HepG2 (cell line): ENCODE measurements at regions not wholly inside any gene's neighbourhood (a gene's known extent, or its start where the extent isn't known, plus 50 kb on each side); places are given as distances from the start of the nearest gene placed in this dataset.

Experiments
- ATAC-seq: fragments of 200-7000 bp; cut with Tn5 transposase; 3 replicates; pipeline ENCODE4 v1.9.1; 2020; ENCODE audit warnings: mild to moderate bottlenecking, moderate library complexity
- BruUV-seq: library from RNA; stranded (reverse); fragments of 400-500 nt; replicated peaks from 2 replicates; lab custom pipeline; 2021; lab: Mats Ljungman, UMichigan
- CTCF ChIA-PET: fragments of 300-600 bp; formaldehyde crosslinking; extraction: SDS; loops from one replicate; lab custom pipeline; 2021; ENCODE audit warnings: low total read pairs, inconsistent platforms, low intra/inter-chr PET ratio; lab: Yijun Ruan, JAX
- POLR2A ChIA-PET: fragments of 350-600 bp; sonication (Branson Sonifier 250); formaldehyde crosslinking; loops from one replicate; lab custom pipeline; 2020; ENCODE audit warnings: antibody characterized with exemption, inconsistent platforms; lab: Yijun Ruan, JAX
- DNase-seq: peaks from one replicate; pipeline ENCODE4 v3.0.0-alpha.2; 2015; ENCODE audit warnings: low spot score
- FAIRE-seq: peaks from 3 replicates; lab custom pipeline; 2011; peaks lifted over from hg19 to GRCh38; lab: Jason Lieb, UNC
- H2AFZ ChIP-seq: one replicate; pipeline ENCODE4 v1.6.1; 2011; ENCODE audit warnings: low read length, inconsistent platforms
- H3K27ac ChIP-seq: fragments of 300-600 bp; 3 replicates; pipeline ENCODE4 v1.8.0; 2011; ENCODE audit warnings: mixed run types, mild to moderate bottlenecking, mixed read lengths, low read length, inconsistent platforms; ENCODE audit not compliant: insufficient read depth; ENCODE audit errors: extremely low read length
- H3K27me3 ChIP-seq, 2 experiments: fragments of 200-600 bp in 1 of 2; 2 replicates in 1 of 2; 3 replicates in 1 of 2; pipeline versions ENCODE4 v1.6.0 to v1.8.0; 2011; ENCODE audit warnings: low read length in 2 of 2, mild to moderate bottlenecking in 2 of 2, moderate library complexity in 2 of 2, inconsistent platforms in 1 of 2; ENCODE audit not compliant: insufficient read depth in 2 of 2, control insufficient read depth in 1 of 2
- H3K36me3 ChIP-seq, 2 experiments: fragments of 200-600 bp in 1 of 2; replicated peaks in 1 of 2; 2 replicates in 1 of 2; 3 replicates in 1 of 2; pipeline versions ENCODE4 v1.5.1 to v1.8.0; 2011; ENCODE audit warnings: low read length in 2 of 2, inconsistent platforms in 1 of 2; ENCODE audit not compliant: insufficient read depth in 2 of 2, control insufficient read depth in 1 of 2
- H3K4me1 ChIP-seq: 2 replicates; pipeline ENCODE4 v1.5.1; 2012; ENCODE audit warnings: low read length, inconsistent platforms; ENCODE audit not compliant: insufficient read depth
- H3K4me2 ChIP-seq: 2 replicates; pipeline ENCODE4 v1.6.0; 2011; ENCODE audit warnings: low read depth, low read length, inconsistent platforms
- H3K4me3 ChIP-seq, 3 experiments: fragments of 200-600 bp in 1 of 3; sonication (generic), shearing (Covaris generic) in 1 of 3; replicated peaks in 1 of 3; 2 replicates each; pipeline ENCODE4 v1.5.1; 2011 to 2016; ENCODE audit warnings: low read length in 3 of 3, inconsistent platforms in 2 of 3, low read depth in 2 of 3, mild to moderate bottlenecking in 2 of 3, control low read depth in 1 of 3, mixed read lengths in 1 of 3; ENCODE audit not compliant: insufficient read depth in 1 of 3
- H3K79me2 ChIP-seq: one replicate; pipeline ENCODE4 v1.6.1; 2011; ENCODE audit warnings: low read length, inconsistent platforms; ENCODE audit not compliant: insufficient read depth
- H3K9ac ChIP-seq: 2 replicates; pipeline ENCODE4 v1.6.0; 2011; ENCODE audit warnings: mild to moderate bottlenecking, low read depth, low read length, inconsistent platforms; ENCODE audit not compliant: insufficient read depth
- H3K9me3 ChIP-seq: 2 replicates; pipeline ENCODE4 v1.5.1; 2012; ENCODE audit warnings: mild to moderate bottlenecking, low read length
- H4K20me1 ChIP-seq: 2 replicates; pipeline ENCODE4 v1.6.0; 2011; ENCODE audit warnings: inconsistent platforms, mild to moderate bottlenecking, low read length, moderate library complexity; ENCODE audit not compliant: insufficient read depth
- HNF4G ChIP-seq, 2 experiments: sonication (generic) in 1 of 2; formaldehyde crosslinking in 1 of 2; IDR thresholded peaks; 2 replicates each; pipeline versions ENCODE4 v1.4.0 to v1.6.1; 2011 to 2020; ENCODE audit warnings: borderline replicate concordance in 2 of 2, low read depth in 2 of 2, mild to moderate bottlenecking in 2 of 2, low read length in 1 of 2, missing genetic modification reagents in 1 of 2, moderate library complexity in 1 of 2
- KLF9 ChIP-seq: IDR thresholded peaks from 2 replicates; pipeline ENCODE4 v1.6.1; 2016; ENCODE audit warnings: low read depth
- MZF1 ChIP-seq: sonication (generic); formaldehyde crosslinking; IDR thresholded peaks from 2 replicates; pipeline ENCODE4 v1.8.1; 2023; ENCODE audit warnings: mild to moderate bottlenecking, missing genetic modification reagents, borderline replicate concordance
- SMAD3 ChIP-seq: sonication (generic); formaldehyde crosslinking; IDR thresholded peaks from 2 replicates; pipeline ENCODE4 v1.4.0; 2020; ENCODE audit warnings: missing genetic modification reagents
- WGBS: methylation state at CpG from one replicate; pipeline ENCODE4 v1.1.6; 2017; ENCODE audit warnings: low lambda C conversion rate; 5-methylcytosine and 5-hydroxymethylcytosine counted together
- in situ Hi-C: cut with HindIII; loops from 2 replicates; pipeline ENCODE4 v1.10.0; 2017; ENCODE audit warnings: low pct_unique_long_range_greater_than_20kb; ENCODE audit not compliant: extremely low pct_ligation_motif_present
- intact Hi-C: fragments of 100-400 bp; cut with micrococcal nuclease; formaldehyde crosslinking; loops from one replicate; pipeline ENCODE4 v1.10.0; 2022; ENCODE audit not compliant: unreplicated experiment
- TF ChIP-seq, protein P1 (sequence below): sonication (generic); formaldehyde crosslinking; conservative IDR thresholded peaks from 2 replicates; pipeline ENCODE4 v1.4.0; 2020; ENCODE audit warnings: missing genetic modification reagents
- TF ChIP-seq, protein P2 (sequence below): sonication (generic); formaldehyde crosslinking; conservative IDR thresholded peaks from 2 replicates; pipeline ENCODE4 v1.4.0; 2020; ENCODE audit warnings: missing genetic modification reagents
- TF ChIP-seq, protein P3 (sequence below): sonication (generic); formaldehyde crosslinking; IDR thresholded peaks from 2 replicates; pipeline ENCODE4 v1.5.1; 2020; ENCODE audit warnings: mild to moderate bottlenecking, missing genetic modification reagents, moderate library complexity

DNA sequence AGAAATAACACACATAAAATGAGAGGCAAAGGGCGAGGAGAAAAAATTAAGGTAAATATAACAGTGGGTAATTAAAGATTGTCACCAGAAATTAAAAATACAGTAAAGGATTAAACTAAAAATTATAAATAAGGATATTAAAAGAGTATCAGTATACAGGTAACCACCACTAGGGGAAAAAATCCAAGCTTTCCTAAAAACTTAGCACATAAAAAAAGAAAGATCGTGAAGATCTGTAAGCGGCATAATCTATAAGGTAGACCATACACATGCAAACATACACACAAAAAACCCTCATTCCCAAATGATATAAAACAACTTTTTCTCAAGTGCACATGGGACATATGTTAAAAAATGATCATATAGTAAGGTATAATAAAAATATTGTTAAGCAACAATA lies 577.3 kb upstream of the NUDT12 start:
- ChIA-PET CTCF (no interaction called here), POLR2A (no interaction called here)
- Histone ChIP-seq H3K27me3 (no peaks in the 10 kb centered on the region), H3K36me3 (no peaks in the 10 kb centered on the region), H3K4me3 (no peak overlapping the region), H3K27ac (no peak overlapping the region), H3K79me2 (no peaks in the 10 kb centered on the region), H3K4me2 (no peak overlapping the region), H2AFZ (no peak overlapping the region), H3K4me1 (no peaks in the 10 kb centered on the region), H3K9ac (no peak overlapping the region), H3K9me3 (no peaks in the 10 kb centered on the region), H4K20me1 (no peaks in the 10 kb centered on the region)
- TF ChIP-seq KLF9 (no peak), SMAD3 (CRISPR knock-in tag) (no peak), MZF1 (CRISPR knock-in tag) (no peak), HNF4G (IDR thresholded peaks at IDR 0.05; ENCODE audit: borderline replicate concordance, low read depth, low read length) (no peak), HNF4G (CRISPR knock-in tag; IDR thresholded peaks at IDR 0.05; ENCODE audit: borderline replicate concordance, low read depth) (no peak)
- TF ChIP-seq, protein P1, sequence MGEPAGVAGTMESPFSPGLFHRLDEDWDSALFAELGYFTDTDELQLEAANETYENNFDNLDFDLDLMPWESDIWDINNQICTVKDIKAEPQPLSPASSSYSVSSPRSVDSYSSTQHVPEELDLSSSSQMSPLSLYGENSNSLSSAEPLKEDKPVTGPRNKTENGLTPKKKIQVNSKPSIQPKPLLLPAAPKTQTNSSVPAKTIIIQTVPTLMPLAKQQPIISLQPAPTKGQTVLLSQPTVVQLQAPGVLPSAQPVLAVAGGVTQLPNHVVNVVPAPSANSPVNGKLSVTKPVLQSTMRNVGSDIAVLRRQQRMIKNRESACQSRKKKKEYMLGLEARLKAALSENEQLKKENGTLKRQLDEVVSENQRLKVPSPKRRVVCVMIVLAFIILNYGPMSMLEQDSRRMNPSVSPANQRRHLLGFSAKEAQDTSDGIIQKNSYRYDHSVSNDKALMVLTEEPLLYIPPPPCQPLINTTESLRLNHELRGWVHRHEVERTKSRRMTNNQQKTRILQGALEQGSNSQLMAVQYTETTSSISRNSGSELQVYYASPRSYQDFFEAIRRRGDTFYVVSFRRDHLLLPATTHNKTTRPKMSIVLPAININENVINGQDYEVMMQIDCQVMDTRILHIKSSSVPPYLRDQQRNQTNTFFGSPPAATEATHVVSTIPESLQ: no peak
- TF ChIP-seq, protein P2, sequence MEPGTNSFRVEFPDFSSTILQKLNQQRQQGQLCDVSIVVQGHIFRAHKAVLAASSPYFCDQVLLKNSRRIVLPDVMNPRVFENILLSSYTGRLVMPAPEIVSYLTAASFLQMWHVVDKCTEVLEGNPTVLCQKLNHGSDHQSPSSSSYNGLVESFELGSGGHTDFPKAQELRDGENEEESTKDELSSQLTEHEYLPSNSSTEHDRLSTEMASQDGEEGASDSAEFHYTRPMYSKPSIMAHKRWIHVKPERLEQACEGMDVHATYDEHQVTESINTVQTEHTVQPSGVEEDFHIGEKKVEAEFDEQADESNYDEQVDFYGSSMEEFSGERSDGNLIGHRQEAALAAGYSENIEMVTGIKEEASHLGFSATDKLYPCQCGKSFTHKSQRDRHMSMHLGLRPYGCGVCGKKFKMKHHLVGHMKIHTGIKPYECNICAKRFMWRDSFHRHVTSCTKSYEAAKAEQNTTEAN: no peak
- TF ChIP-seq, protein P3, sequence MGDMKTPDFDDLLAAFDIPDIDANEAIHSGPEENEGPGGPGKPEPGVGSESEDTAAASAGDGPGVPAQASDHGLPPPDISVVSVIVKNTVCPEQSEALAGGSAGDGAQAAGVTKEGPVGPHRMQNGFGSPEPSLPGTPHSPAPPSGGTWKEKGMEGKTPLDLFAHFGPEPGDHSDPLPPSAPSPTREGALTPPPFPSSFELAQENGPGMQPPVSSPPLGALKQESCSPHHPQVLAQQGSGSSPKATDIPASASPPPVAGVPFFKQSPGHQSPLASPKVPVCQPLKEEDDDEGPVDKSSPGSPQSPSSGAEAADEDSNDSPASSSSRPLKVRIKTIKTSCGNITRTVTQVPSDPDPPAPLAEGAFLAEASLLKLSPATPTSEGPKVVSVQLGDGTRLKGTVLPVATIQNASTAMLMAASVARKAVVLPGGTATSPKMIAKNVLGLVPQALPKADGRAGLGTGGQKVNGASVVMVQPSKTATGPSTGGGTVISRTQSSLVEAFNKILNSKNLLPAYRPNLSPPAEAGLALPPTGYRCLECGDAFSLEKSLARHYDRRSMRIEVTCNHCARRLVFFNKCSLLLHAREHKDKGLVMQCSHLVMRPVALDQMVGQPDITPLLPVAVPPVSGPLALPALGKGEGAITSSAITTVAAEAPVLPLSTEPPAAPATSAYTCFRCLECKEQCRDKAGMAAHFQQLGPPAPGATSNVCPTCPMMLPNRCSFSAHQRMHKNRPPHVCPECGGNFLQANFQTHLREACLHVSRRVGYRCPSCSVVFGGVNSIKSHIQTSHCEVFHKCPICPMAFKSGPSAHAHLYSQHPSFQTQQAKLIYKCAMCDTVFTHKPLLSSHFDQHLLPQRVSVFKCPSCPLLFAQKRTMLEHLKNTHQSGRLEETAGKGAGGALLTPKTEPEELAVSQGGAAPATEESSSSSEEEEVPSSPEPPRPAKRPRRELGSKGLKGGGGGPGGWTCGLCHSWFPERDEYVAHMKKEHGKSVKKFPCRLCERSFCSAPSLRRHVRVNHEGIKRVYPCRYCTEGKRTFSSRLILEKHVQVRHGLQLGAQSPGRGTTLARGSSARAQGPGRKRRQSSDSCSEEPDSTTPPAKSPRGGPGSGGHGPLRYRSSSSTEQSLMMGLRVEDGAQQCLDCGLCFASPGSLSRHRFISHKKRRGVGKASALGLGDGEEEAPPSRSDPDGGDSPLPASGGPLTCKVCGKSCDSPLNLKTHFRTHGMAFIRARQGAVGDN (CRISPR knock-in tag): no peak
- DNase-seq (no peak), FAIRE-seq (no peak), ATAC-seq (no peak)
- 60% methylated on average over 3 of the region's 3 CpGs for WGBS
- no TSS peak for BruUV-seq
- in situ Hi-C loops (no loop called here), intact Hi-C loops (no loop called here)
